Choroid plexus epithelial cell (primary cell): ENCODE measurements at regions not wholly inside any gene's neighbourhood (a gene's known extent, or its start where the extent isn't known, plus 50 kb on each side); places are given as distances from the start of the nearest gene placed in this dataset.

ENCODE experiments used
- DNase-seq: peaks from one replicate; pipeline ENCODE4 v3.0.0-alpha.2; 2010; ENCODE audit warnings: low read depth
- H3K4me3 ChIP-seq: 2 replicates; pipeline ENCODE4 v1.5.1; 2011; ENCODE audit warnings: low read depth, mild to moderate bottlenecking, control low read depth, low read length, moderate library complexity
- TF ChIP-seq, protein P1 (sequence below): conservative IDR thresholded peaks from 2 replicates; pipeline ENCODE4 v1.5.1; 2011; ENCODE audit warnings: low read depth, mild to moderate bottlenecking, control low read depth, inconsistent platforms, low read length, moderate library complexity

DNA sequence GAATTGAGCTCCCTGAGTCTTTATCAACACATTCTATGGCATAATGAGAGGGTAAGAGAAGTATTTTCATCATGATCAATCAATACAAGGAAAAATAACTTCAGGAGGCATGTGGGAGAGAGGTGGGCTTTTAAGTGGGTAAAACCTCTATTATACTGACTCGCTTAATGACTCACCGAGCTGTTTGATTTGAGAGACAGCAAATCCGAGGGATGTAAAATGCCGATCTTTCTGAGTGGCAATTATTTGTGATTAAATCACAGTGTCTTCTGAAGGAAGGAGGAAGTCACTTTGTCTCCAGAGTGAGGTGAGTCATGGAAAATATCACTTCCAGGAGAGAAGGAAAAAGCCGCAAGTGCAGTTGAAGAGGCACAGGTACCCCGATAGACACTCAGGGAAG is 320.4 kb downstream of the DRD1 start:
- TF ChIP-seq, protein P1, sequence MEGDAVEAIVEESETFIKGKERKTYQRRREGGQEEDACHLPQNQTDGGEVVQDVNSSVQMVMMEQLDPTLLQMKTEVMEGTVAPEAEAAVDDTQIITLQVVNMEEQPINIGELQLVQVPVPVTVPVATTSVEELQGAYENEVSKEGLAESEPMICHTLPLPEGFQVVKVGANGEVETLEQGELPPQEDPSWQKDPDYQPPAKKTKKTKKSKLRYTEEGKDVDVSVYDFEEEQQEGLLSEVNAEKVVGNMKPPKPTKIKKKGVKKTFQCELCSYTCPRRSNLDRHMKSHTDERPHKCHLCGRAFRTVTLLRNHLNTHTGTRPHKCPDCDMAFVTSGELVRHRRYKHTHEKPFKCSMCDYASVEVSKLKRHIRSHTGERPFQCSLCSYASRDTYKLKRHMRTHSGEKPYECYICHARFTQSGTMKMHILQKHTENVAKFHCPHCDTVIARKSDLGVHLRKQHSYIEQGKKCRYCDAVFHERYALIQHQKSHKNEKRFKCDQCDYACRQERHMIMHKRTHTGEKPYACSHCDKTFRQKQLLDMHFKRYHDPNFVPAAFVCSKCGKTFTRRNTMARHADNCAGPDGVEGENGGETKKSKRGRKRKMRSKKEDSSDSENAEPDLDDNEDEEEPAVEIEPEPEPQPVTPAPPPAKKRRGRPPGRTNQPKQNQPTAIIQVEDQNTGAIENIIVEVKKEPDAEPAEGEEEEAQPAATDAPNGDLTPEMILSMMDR = no peak
- no peak for DNase-seq
- H3K4me3 ChIP-seq = no peak overlapping the region

DNA sequence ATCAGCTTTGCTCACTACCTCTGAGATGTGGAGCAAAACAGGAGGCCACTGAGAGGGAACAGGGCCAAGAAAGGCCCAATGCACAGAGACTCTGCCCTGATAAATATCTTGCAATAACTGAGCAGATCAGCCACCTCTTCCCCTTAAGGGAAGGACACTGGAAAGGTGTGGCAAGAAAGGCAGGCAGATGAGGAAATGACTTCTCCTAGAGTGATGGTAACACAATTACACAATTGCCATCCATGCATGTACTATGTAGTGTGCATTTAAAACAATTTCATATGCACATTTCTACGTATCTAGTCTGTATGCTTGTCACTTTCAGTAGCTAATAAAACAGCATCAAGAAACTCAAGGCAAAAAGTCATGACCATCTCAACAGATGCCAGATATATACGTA is 322.5 kb downstream of the DRD1 start:
- no peak overlapping the region for H3K4me3 ChIP-seq
- TF ChIP-seq, protein P1 = no peak
- DNase-seq = no peak

DNA sequence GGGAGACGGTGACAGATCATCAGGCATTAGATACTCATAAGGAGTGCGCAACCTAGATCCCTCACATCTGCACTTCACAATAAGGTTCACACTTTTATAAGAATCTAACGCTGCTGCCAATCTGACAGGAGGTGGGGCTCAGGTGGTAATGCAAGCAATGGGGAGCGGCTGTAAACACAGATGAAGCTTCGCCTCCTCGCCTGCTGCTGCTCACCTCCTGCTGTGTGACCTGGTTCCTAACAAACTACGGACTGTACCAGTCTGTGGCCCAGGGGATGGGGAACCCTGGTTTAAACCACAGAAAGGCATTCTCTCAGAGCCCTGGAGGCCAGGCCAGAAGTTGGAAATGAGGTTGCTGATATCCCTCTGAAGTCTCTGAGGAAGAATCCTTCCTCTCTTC is 323.6 kb downstream of the DRD1 start:
- H3K4me3 ChIP-seq = no peak overlapping the region
- TF ChIP-seq, protein P1 = no peak
- DNase-seq = no peak

DNA sequence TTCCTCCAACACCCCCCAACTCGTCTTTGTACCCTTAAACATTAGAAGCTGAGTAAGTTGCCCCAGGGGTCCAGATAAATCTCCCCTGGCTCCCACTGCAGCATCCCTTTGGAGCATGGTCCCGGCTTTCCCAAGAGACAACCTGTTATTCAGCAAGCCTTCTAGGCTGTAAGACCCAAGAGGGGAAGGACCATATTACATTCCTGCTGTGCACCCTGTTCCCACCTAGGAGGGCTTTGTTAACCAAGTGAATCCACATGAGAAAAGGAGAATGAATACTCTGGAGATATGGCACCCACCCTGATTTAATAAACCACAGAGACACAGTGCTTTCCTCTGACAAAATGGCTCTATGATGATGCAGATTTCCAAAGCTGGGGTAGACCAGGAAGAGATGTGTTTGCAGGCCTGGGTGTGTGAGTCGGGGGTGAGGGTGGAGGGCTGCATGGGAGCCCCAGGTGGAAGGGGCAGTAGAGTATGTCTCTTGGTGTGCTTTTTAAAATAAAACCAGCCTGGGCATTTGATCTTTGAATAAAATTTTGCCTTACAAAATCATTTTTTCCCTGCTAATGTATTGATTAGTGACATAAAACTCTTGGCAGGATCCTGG is 325.2 kb downstream of the DRD1 start:
- DNase-seq = no peak
- TF ChIP-seq, protein P1 = no peak
- no peak overlapping the region for H3K4me3 ChIP-seq

DNA sequence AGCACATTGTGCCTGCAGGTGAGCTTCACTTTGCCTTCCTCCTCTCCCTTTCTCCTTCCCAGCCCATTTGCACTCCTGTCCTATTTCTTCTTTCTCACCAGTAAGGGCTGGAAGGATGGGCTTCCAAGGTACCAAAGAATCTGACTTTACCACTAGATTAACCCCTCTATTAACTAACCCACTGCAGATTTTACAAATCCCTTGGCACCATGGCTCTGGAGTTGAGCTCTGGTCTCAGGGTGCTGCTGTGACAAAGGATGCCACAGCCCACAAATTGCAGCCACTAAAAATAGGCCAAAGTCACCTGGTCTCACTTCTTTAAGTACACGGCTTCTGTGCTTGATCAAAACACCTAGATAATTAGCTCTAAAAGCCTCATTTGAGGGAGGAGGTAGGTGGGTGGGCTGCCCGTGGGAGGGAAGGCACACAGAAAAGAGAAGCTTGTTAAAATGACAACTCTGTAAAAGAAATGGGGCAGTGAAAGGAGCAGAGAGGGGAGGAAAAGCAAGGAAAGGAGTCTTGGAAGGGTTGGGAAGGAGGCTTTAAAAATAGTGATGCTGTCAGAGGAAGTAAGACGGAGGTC is 327.4 kb downstream of the DRD1 start:
- no peak overlapping the region for H3K4me3 ChIP-seq
- TF ChIP-seq, protein P1 = no peak
- DNase-seq = no peak

DNA sequence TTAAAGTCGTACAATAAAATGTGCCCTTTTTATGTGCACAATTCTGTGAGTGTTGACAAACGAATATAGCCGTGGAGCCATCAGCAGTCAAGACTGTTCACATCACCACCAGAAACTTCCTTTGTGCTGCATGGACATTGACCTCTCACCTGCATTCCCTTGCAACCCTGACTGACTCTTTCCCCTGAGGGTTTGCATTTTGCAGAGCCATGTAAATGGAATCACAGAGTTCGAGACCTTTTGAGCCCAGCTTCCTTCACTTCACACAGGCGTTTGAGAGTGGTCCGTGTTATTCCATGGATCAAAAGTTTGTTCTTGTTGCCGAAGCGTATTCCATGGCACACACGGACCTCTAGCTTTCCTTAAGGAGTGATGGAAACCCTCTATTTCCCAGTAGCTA is 328.2 kb downstream of the DRD1 start:
- no peak for DNase-seq
- H3K4me3 ChIP-seq = no peak overlapping the region
- TF ChIP-seq, protein P1 = no peak

DNA sequence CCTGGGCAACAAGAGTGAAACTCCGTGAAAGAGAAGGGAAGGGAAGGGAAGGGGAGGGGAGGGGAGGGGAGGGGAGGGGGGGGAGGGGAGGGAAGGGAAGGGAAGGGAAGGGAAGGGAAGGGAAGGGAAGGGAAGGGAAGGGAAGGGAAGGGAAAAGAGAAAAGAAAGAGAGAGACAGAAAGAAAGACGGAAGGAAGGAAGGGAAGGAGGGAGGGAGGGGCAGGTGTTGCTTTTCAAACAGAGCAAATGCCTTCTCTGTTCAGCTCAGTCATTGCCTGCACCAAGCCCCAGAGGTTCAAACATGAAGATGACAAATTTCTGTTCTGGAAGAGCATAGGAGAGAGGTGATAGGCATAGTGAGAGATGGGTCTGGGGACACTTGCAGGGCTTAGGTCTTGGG is 330.0 kb downstream of the DRD1 start:
- TF ChIP-seq, protein P1 = no peak
- DNase-seq = no peak
- no peak overlapping the region for H3K4me3 ChIP-seq
